ENCODE measurements at regions not wholly inside any gene's neighbourhood (a gene's known extent, or its start where the extent isn't known, plus 50 kb on each side); places are given as distances from the start of the nearest gene placed in this dataset.
A peak's percentile ranks its signal among the peaks of the same experiment; 100 is the strongest.

GRCh38 chr5:56310711-56311204 lies 77.6 kb upstream of the ANKRD55 start (continued):
- TF ChIP-seq POLR3A (IDR thresholded peaks at IDR 0.05; ENCODE audit: borderline replicate concordance, extremely low read depth, insufficient read depth, insufficient read length) (no peak), JUND (IDR thresholded peaks at IDR 0.05; ENCODE audit: borderline replicate concordance, low read depth, low read length) (peak; percentile 95), JUND (tag; IDR thresholded peaks at IDR 0.05; ENCODE audit: borderline replicate concordance, low read depth, low read length) (peak; percentile 93; the same call in 2 of the 3 replicates), JUN (IDR thresholded peaks at IDR 0.05; ENCODE audit: borderline replicate concordance, low read depth, low read length) (peak; percentile 62; the same call in 1 of the 2 replicates), JUN (CRISPR knock-in tag; IDR thresholded peaks at IDR 0.05; ENCODE audit: borderline replicate concordance) (no peak), DPF2 (IDR thresholded peaks at IDR 0.05) (peak; percentile 88), MECOM (CRISPR knock-in tag; IDR thresholded peaks at IDR 0.05) (peak; percentile 83; the same call in 1 of the 2 replicates), ZNF23 (CRISPR knock-in tag; IDR thresholded peaks at IDR 0.05) (peak; percentile 23; the same call in 1 of the 2 replicates), MAZ (CRISPR knock-in tag; conservative IDR thresholded peaks at IDR 0.05 in 1 of 2, IDR thresholded peaks at IDR 0.05 in 1 of 2) (0 out of 4 replicates have a peak, but pooled peaks of 1 of the 2 experiments have one; percentile 44), MTA2 (IDR thresholded peaks at IDR 0.05; ENCODE audit: low read depth) (peak; percentile 86), ATF4 (CRISPR knock-in tag; IDR thresholded peaks at IDR 0.05) (peak; percentile 42; the same call in 1 of the 2 replicates), CBFA2T2 (conservative IDR thresholded peaks at IDR 0.05) (peak; percentile 96)
- TF ChIP-seq, protein P1, sequence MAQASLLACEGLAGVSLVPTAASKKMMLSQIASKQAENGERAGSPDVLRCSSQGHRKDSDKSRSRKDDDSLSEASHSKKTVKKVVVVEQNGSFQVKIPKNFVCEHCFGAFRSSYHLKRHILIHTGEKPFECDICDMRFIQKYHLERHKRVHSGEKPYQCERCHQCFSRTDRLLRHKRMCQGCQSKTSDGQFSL (CRISPR knock-in tag; IDR thresholded peaks at IDR 0.05), result no peak
- TF ChIP-seq, protein P1 (tag; IDR thresholded peaks at IDR 0.05), result no peak
- TF ChIP-seq, protein P2, sequence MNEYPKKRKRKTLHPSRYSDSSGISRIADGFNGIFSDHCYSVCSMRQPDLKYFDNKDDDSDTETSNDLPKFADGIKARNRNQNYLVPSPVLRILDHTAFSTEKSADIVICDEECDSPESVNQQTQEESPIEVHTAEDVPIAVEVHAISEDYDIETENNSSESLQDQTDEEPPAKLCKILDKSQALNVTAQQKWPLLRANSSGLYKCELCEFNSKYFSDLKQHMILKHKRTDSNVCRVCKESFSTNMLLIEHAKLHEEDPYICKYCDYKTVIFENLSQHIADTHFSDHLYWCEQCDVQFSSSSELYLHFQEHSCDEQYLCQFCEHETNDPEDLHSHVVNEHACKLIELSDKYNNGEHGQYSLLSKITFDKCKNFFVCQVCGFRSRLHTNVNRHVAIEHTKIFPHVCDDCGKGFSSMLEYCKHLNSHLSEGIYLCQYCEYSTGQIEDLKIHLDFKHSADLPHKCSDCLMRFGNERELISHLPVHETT (CRISPR knock-in tag; conservative IDR thresholded peaks at IDR 0.05 in 1 of 2, IDR thresholded peaks at IDR 0.05 in 1 of 2), result peak in 1 of 2 experiments; percentile 76; a peak in 1 of 4 replicates
- TF ChIP-seq, protein P3, sequence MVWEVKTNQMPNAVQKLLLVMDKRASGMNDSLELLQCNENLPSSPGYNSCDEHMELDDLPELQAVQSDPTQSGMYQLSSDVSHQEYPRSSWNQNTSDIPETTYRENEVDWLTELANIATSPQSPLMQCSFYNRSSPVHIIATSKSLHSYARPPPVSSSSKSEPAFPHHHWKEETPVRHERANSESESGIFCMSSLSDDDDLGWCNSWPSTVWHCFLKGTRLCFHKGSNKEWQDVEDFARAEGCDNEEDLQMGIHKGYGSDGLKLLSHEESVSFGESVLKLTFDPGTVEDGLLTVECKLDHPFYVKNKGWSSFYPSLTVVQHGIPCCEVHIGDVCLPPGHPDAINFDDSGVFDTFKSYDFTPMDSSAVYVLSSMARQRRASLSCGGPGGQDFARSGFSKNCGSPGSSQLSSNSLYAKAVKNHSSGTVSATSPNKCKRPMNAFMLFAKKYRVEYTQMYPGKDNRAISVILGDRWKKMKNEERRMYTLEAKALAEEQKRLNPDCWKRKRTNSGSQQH (CRISPR knock-in tag; IDR thresholded peaks at IDR 0.05), result no peak
- TF ChIP-seq, protein P4, sequence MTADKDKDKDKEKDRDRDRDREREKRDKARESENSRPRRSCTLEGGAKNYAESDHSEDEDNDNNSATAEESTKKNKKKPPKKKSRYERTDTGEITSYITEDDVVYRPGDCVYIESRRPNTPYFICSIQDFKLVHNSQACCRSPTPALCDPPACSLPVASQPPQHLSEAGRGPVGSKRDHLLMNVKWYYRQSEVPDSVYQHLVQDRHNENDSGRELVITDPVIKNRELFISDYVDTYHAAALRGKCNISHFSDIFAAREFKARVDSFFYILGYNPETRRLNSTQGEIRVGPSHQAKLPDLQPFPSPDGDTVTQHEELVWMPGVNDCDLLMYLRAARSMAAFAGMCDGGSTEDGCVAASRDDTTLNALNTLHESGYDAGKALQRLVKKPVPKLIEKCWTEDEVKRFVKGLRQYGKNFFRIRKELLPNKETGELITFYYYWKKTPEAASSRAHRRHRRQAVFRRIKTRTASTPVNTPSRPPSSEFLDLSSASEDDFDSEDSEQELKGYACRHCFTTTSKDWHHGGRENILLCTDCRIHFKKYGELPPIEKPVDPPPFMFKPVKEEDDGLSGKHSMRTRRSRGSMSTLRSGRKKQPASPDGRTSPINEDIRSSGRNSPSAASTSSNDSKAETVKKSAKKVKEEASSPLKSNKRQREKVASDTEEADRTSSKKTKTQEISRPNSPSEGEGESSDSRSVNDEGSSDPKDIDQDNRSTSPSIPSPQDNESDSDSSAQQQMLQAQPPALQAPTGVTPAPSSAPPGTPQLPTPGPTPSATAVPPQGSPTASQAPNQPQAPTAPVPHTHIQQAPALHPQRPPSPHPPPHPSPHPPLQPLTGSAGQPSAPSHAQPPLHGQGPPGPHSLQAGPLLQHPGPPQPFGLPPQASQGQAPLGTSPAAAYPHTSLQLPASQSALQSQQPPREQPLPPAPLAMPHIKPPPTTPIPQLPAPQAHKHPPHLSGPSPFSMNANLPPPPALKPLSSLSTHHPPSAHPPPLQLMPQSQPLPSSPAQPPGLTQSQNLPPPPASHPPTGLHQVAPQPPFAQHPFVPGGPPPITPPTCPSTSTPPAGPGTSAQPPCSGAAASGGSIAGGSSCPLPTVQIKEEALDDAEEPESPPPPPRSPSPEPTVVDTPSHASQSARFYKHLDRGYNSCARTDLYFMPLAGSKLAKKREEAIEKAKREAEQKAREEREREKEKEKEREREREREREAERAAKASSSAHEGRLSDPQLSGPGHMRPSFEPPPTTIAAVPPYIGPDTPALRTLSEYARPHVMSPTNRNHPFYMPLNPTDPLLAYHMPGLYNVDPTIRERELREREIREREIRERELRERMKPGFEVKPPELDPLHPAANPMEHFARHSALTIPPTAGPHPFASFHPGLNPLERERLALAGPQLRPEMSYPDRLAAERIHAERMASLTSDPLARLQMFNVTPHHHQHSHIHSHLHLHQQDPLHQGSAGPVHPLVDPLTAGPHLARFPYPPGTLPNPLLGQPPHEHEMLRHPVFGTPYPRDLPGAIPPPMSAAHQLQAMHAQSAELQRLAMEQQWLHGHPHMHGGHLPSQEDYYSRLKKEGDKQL (CRISPR knock-in tag; IDR thresholded peaks at IDR 0.05; ENCODE audit: borderline replicate concordance), result no peak

All from K562 (cell line).